Mucosa of descending colon (tissue), 3 donors: ENCODE measurements at regions not wholly inside any gene's neighbourhood (a gene's known extent, or its start where the extent isn't known, plus 50 kb on each side); places are given as distances from the start of the nearest gene placed in this dataset.
"Not testable (repeated sequence)": the region's sequence is repeated elsewhere in the genome, so short reads cannot be mapped to it uniquely, and the experiment has no call there.

Experiments
- ATAC-seq: fragments of 200-7000 bp; cut with Tn5 transposase; one replicate; pipeline ENCODE4 v1.9.1; 2020; ENCODE audit warnings: mild to moderate bottlenecking, moderate library complexity
- DNase-seq, 3 donors: peaks; one replicate each; pipeline ENCODE4 v3.0.0-alpha.2; 2020
- H3K36me3 ChIP-seq: fragments of 200-600 bp; one replicate; pipeline ENCODE4 v1.8.0; 2021; ENCODE audit warnings: low read depth, mild to moderate bottlenecking
- H3K4me1 ChIP-seq: fragments of 200-600 bp; one replicate; pipeline ENCODE4 v1.8.0; 2021; ENCODE audit warnings: low read depth, mild to moderate bottlenecking
- H3K4me3 ChIP-seq: fragments of 200-600 bp; one replicate; pipeline ENCODE4 v1.8.0; 2021; ENCODE audit warnings: mild to moderate bottlenecking
- H3K9me3 ChIP-seq: fragments of 200-600 bp; one replicate; pipeline ENCODE4 v1.8.0; 2021; ENCODE audit warnings: mild to moderate bottlenecking
- CTCF ChIP-seq: fragments of 200-600 bp; IDR thresholded peaks from one replicate; pipeline ENCODE4 v1.8.0; 2022; ENCODE audit warnings: antibody characterized with exemption, mild to moderate bottlenecking
- intact Hi-C, 2 donors: fragments of 100-400 bp; cut with DNase I in 1 of 2; cut with micrococcal nuclease in 1 of 2; formaldehyde crosslinking; loops; one replicate each; pipeline versions ENCODE4 v1.11.0 to v1.11.1; 2022; cut with DNase I, micrococcal nuclease
- donor health status: DM: no; HTN: no; CAD: no; lungs with moderate emphysema.
- donor health status: DM: no; HTN: no; CAD: no.
- donor health status: DM: no; HTN: yes; CAD: no.

- Histone ChIP-seq H3K4me1 (no peaks in the 10 kb centered on the region), H3K4me3 (no peak overlapping the region), H3K9me3 (no peaks in the 10 kb centered on the region), H3K36me3 (no peaks in the 10 kb centered on the region)
- no peak for TF ChIP-seq CTCF
- intact Hi-C loops: no loop called here
- DNase-seq (no peak), ATAC-seq (no peak)
Observed at GRCh38 chr3:161674402-161674801, 177.8 kb downstream of the OTOL1 start.

- H3K4me1 ChIP-seq, intact Hi-C loops, H3K9me3 ChIP-seq, H3K36me3 ChIP-seq, ATAC-seq, H3K4me3 ChIP-seq, DNase-seq: not testable (repeated sequence)
Observed at GRCh38 chr3:161681831-161682230, 185.2 kb downstream of the OTOL1 start.

GRCh38 chr3:161682715-161683114, 186.1 kb downstream of the OTOL1 start:
- ATAC-seq (no peak), DNase-seq (no peak)
- H3K9me3 ChIP-seq: no peaks in the 10 kb centered on the region
- H3K4me3 ChIP-seq: no peak overlapping the region
- H3K36me3 ChIP-seq: no peaks in the 10 kb centered on the region
- TF ChIP-seq CTCF: no peak
- no peaks in the 10 kb centered on the region for H3K4me1 ChIP-seq
- intact Hi-C loops: no loop called here

- no peak overlapping the region for H3K4me3 ChIP-seq
- no peaks in the 10 kb centered on the region for H3K9me3 ChIP-seq
- TF ChIP-seq CTCF: no peak
- H3K36me3 ChIP-seq: no peaks in the 10 kb centered on the region
- no peak for ATAC-seq
- DNase-seq: no peak
- no peaks in the 10 kb centered on the region for H3K4me1 ChIP-seq
- intact Hi-C loops: no loop called here
Observed at GRCh38 chr3:161689584-161690298, 193.1 kb downstream of the OTOL1 start.

GRCh38 chr3:161690299-161690620, 193.7 kb downstream of the OTOL1 start:
- DNase-seq: no peak

GRCh38 chr3:161691677-161692076, 195.1 kb downstream of the OTOL1 start:
- ATAC-seq (no peak), DNase-seq (no peak)
- Histone ChIP-seq H3K4me1 (no peaks in the 10 kb centered on the region), H3K9me3 (no peaks in the 10 kb centered on the region), H3K36me3 (no peaks in the 10 kb centered on the region), H3K4me3 (no peak overlapping the region)
- intact Hi-C loops: no loop called here
- TF ChIP-seq CTCF: no peak

More at GRCh38 chr3:161690299-161690620, 193.7 kb downstream of the OTOL1 start:
- H3K4me3 ChIP-seq: no peak overlapping the region
- TF ChIP-seq CTCF: no peak
- no peak for ATAC-seq
- no peaks in the 10 kb centered on the region for H3K9me3 ChIP-seq
- no peaks in the 10 kb centered on the region for H3K4me1 ChIP-seq
- intact Hi-C loops: no loop called here
- no peaks in the 10 kb centered on the region for H3K36me3 ChIP-seq
